Naive thymus-derived CD4-positive, alpha-beta T cell (primary cell): ENCODE measurements at regions not wholly inside any gene's neighbourhood (a gene's known extent, or its start where the extent isn't known, plus 50 kb on each side); places are given as distances from the start of the nearest gene placed in this dataset.

Source experiments
- ATAC-seq: fragments of 150-1000 bp; cut with Tn5 transposase; 2 replicates; pipeline ENCODE4 v1.10.0; 2021; ENCODE audit warnings: mild to moderate bottlenecking, moderate library complexity
- CTCF ChIA-PET: fragments of 350-600 bp; sonication (Branson Sonifier 250); formaldehyde crosslinking; loops from one replicate; lab custom pipeline; 2021; ENCODE audit warnings: antibody characterized with exemption; lab: Charles Lee
- POLR2A ChIA-PET: fragments of 350-600 bp; sonication (Branson Sonifier 250); formaldehyde crosslinking; loops from one replicate; lab custom pipeline; 2021; ENCODE audit warnings: antibody characterized with exemption, inconsistent platforms; lab: Charles Lee
- DNase-seq, 9 donors: peaks; one replicate each; pipeline versions ENCODE4 v3.0.0 to v3.0.0-alpha.2; 2020 to 2022; ENCODE audit warnings: mixed read lengths in 1 of 9
- H3K27ac ChIP-seq: one replicate; pipeline ENCODE4 v1.7.0; 2013; ENCODE audit warnings: mild to moderate bottlenecking, low read depth, low read length, moderate library complexity
- H3K27me3 ChIP-seq, 2 donors: one replicate each; pipeline ENCODE4 v1.7.0; 2013; ENCODE audit warnings: low read length in 2 of 2, mild to moderate bottlenecking in 2 of 2, moderate library complexity in 2 of 2; ENCODE audit not compliant: control insufficient read depth in 2 of 2, insufficient read depth in 2 of 2
- H3K36me3 ChIP-seq, 3 experiments: 1 replicate in 2 of 3; 2 replicates in 1 of 3; pipeline ENCODE4 v1.7.0; 2013; ENCODE audit warnings: low read length in 3 of 3, mild to moderate bottlenecking in 3 of 3, moderate library complexity in 1 of 3; ENCODE audit not compliant: insufficient read depth in 3 of 3, control insufficient read depth in 2 of 3
- H3K4me1 ChIP-seq, 2 donors: one replicate each; pipeline ENCODE4 v1.7.0; 2013; ENCODE audit warnings: low read length in 2 of 2, mild to moderate bottlenecking in 2 of 2, moderate library complexity in 1 of 2; ENCODE audit not compliant: control insufficient read depth in 2 of 2, insufficient read depth in 2 of 2
- H3K4me3 ChIP-seq: 2 replicates; pipeline ENCODE4 v1.7.0; 2013; ENCODE audit warnings: mild to moderate bottlenecking, low read length
- H3K9me3 ChIP-seq, 3 experiments: 1 replicate in 2 of 3; 2 replicates in 1 of 3; pipeline ENCODE4 v1.7.0; 2013; ENCODE audit warnings: low read length in 3 of 3; ENCODE audit not compliant: control insufficient read depth in 2 of 3
- H3K27ac Mint-ChIP-seq, 9 donors: one replicate each; pipeline ENCODE4 v1.8.0; 2020 to 2022; ENCODE audit warnings: mixed read lengths in 9 of 9, mild to moderate bottlenecking in 8 of 9, moderate library complexity in 5 of 9, inconsistent platforms in 2 of 9
- H3K27me3 Mint-ChIP-seq, 5 donors: one replicate each; pipeline ENCODE4 v1.8.0; 2021 to 2022; ENCODE audit warnings: mixed read lengths in 5 of 5, mild to moderate bottlenecking in 1 of 5
- H3K36me3 Mint-ChIP-seq, 5 donors: one replicate each; pipeline ENCODE4 v1.8.0; 2020 to 2022; ENCODE audit warnings: mixed read lengths in 5 of 5, mild to moderate bottlenecking in 3 of 5, inconsistent platforms in 1 of 5
- H3K4me1 Mint-ChIP-seq, 7 donors: one replicate each; pipeline ENCODE4 v1.8.0; 2020 to 2022; ENCODE audit warnings: mixed read lengths in 7 of 7, mild to moderate bottlenecking in 3 of 7, inconsistent platforms in 1 of 7
- H3K4me3 Mint-ChIP-seq, 10 donors: one replicate each; pipeline ENCODE4 v1.8.0; 2020 to 2022; ENCODE audit warnings: mild to moderate bottlenecking in 10 of 10, mixed read lengths in 10 of 10, moderate library complexity in 6 of 10, inconsistent platforms in 2 of 10
- H3K9me3 Mint-ChIP-seq, 11 donors: one replicate each; pipeline ENCODE4 v1.8.0; 2020 to 2022; ENCODE audit warnings: mixed read lengths in 11 of 11, mild to moderate bottlenecking in 4 of 11, inconsistent platforms in 1 of 11, moderate library complexity in 1 of 11
- intact Hi-C, 2 donors: fragments of 100-400 bp; cut with micrococcal nuclease; formaldehyde crosslinking; loops; one replicate each; pipeline ENCODE4 v1.15.1; 2023

GRCh38 chr7:155864991-155865690, 52.9 kb upstream of the SHH start:
- Mint-ChIP-seq H3K4me1 (no peaks in the 10 kb centered on the region), H3K9me3 (peaks cover 0 to 1% (median 0%) of the 10 kb centered on the region in 11 donors), H3K36me3 (no peaks in the 10 kb centered on the region), H3K27ac (no peak overlapping the region), H3K4me3 (no peak overlapping the region), H3K27me3 (peaks cover 2 to 29% (median 15%) of the 10 kb centered on the region in 5 donors)
- intact Hi-C loops, result no loop called here
- ATAC-seq (no peak), DNase-seq (peak in 1 of 9 donors; percentile 12)
- Histone ChIP-seq H3K27ac (no peak overlapping the region), H3K4me3 (no peak overlapping the region), H3K9me3 (no peaks in the 10 kb centered on the region), H3K36me3 (no peaks in the 10 kb centered on the region), H3K4me1 (no peaks in the 10 kb centered on the region), H3K27me3 (no peaks in the 10 kb centered on the region)
- POLR2A ChIA-PET, result no interaction called here
- CTCF ChIA-PET, result no interaction called here

GRCh38 chr7:155864271-155864985, 52.2 kb upstream of the SHH start:
- no peak overlapping the region for H3K4me3 ChIP-seq
- H3K4me3 Mint-ChIP-seq, result no peak overlapping the region
- no peaks in the 10 kb centered on the region for H3K36me3 Mint-ChIP-seq
- ChIA-PET POLR2A (no interaction called here), CTCF (no interaction called here)
- no peaks in the 10 kb centered on the region for H3K4me1 Mint-ChIP-seq
- H3K9me3 Mint-ChIP-seq, result peaks cover 0 to 1% (median 0%) of the 10 kb centered on the region in 11 donors
- H3K27ac ChIP-seq, result no peak overlapping the region
- no peaks in the 10 kb centered on the region for H3K4me1 ChIP-seq
- H3K9me3 ChIP-seq, result no peaks in the 10 kb centered on the region
- ATAC-seq (no peak), DNase-seq (peak in 1 of 9 donors; percentile 10)
- intact Hi-C loops, result no loop called here
- H3K27ac Mint-ChIP-seq, result no peak overlapping the region
- H3K36me3 ChIP-seq, result no peaks in the 10 kb centered on the region
- peaks cover 2 to 29% (median 15%) of the 10 kb centered on the region in 5 donors for H3K27me3 Mint-ChIP-seq
- H3K27me3 ChIP-seq, result no peaks in the 10 kb centered on the region

GRCh38 chr7:155863721-155864151, 51.5 kb upstream of the SHH start:
- intact Hi-C loops, result no loop called here

GRCh38 chr7:155862123-155862892, 50.0 kb upstream of the SHH start:
- intact Hi-C loops, result no loop called here
- H3K4me1 ChIP-seq, result no peaks in the 10 kb centered on the region
- H3K9me3 Mint-ChIP-seq, result no peaks in the 10 kb centered on the region
- H3K27ac ChIP-seq, result no peak overlapping the region
- H3K4me1 Mint-ChIP-seq, result no peaks in the 10 kb centered on the region
- no peaks in the 10 kb centered on the region for H3K27me3 ChIP-seq
- no peak overlapping the region for H3K4me3 ChIP-seq
- H3K4me3 Mint-ChIP-seq, result no peak overlapping the region
- H3K36me3 ChIP-seq, result no peaks in the 10 kb centered on the region
- no peak overlapping the region for H3K27ac Mint-ChIP-seq
- DNase-seq, result peak in 1 of 9 donors; percentile 12
- no peaks in the 10 kb centered on the region for H3K36me3 Mint-ChIP-seq
- ChIA-PET CTCF (no interaction called here), POLR2A (no interaction called here)
- peaks cover 2 to 29% (median 15%) of the 10 kb centered on the region in 5 donors for H3K27me3 Mint-ChIP-seq
- no peak for ATAC-seq
- H3K9me3 ChIP-seq, result no peaks in the 10 kb centered on the region

More at GRCh38 chr7:155863721-155864151, 51.5 kb upstream of the SHH start:
- H3K27ac Mint-ChIP-seq, result no peak overlapping the region
- Histone ChIP-seq H3K27ac (no peak overlapping the region), H3K27me3 (no peaks in the 10 kb centered on the region), H3K4me1 (no peaks in the 10 kb centered on the region), H3K36me3 (no peaks in the 10 kb centered on the region), H3K9me3 (no peaks in the 10 kb centered on the region), H3K4me3 (no peak overlapping the region)
- H3K27me3 Mint-ChIP-seq, result peaks cover 2 to 29% (median 15%) of the 10 kb centered on the region in 5 donors
- no peaks in the 10 kb centered on the region for H3K36me3 Mint-ChIP-seq
- no peak overlapping the region for H3K4me3 Mint-ChIP-seq
- ATAC-seq, result no peak
- no peak for DNase-seq
- ChIA-PET CTCF (no interaction called here), POLR2A (no interaction called here)
- H3K4me1 Mint-ChIP-seq, result no peaks in the 10 kb centered on the region
- H3K9me3 Mint-ChIP-seq, result peaks cover 0 to 1% (median 0%) of the 10 kb centered on the region in 11 donors
